ENCODE measurements at regions not wholly inside any gene's neighbourhood (a gene's known extent, or its start where the extent isn't known, plus 50 kb on each side); places are given as distances from the start of the nearest gene placed in this dataset.

DNA sequence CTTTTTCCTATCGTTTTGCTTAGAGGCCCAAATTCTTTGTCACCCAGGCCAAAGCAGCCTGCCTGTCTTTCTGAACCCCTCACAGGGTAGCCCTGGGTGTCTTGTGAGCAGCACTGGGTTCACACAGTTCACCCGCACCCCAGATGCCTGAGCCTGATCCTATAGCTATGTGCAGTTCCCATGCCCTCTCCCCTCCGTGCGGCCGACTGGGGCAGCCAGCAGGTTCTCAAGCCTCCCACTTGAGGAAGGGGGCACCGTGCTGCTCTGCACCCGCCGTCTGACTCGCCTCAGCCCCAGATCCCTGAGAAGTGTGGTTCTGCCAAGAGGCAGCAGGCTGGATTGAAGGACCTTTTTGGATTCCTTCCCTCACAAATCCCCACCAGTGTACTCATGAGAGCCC, 89.0 kb downstream of the PSMB1 start:
- no TSS peak for BruUV-seq (replicated peaks)
- no peaks in the 10 kb centered on the region for H3K27me3 ChIP-seq (ENCODE audit: control insufficient read depth in 2 of 2, insufficient read depth in 2 of 2, low read length in 2 of 2)
- ChIA-PET POLR2A (no interaction called here), CTCF (no interaction called here)
- dilution Hi-C loops (cut with MboI; ENCODE audit: extremely low pct_ligation_motif_present, low sequenced_read_pairs) (no loop called here), intact Hi-C loops (cut with micrococcal nuclease) (no loop called here)
- H4K20me1 ChIP-seq (replicated peaks; ENCODE audit: control insufficient read depth, extremely low read depth, insufficient read depth, low read length), result no peaks in the 10 kb centered on the region
- FAIRE-seq (no peak), DNase-seq (ENCODE audit: low read depth, low spot score) (no peak)
- no peaks in the 10 kb centered on the region for H3K9me1 ChIP-seq (replicated peaks; ENCODE audit: control insufficient read depth, extremely low read depth, insufficient read depth, low read length)
- no peak overlapping the region for H3K9ac ChIP-seq (replicated peaks; ENCODE audit: extremely low read depth, insufficient read depth, low read length)
- no peaks in the 10 kb centered on the region for H3K9me3 ChIP-seq (replicated peaks; ENCODE audit: control insufficient read depth, insufficient read depth, low read length)
- H3K27ac ChIP-seq (ENCODE audit: insufficient read depth, low read depth, low read length), result no peak overlapping the region
- no peak overlapping the region for H2AFZ ChIP-seq (ENCODE audit: low read depth, low read length)
- no peak for TF ChIP-seq JUN (IDR thresholded peaks at IDR 0.05; ENCODE audit: borderline replicate concordance, insufficient read depth, insufficient read length, low read depth)
- TF ChIP-seq, protein P1, sequence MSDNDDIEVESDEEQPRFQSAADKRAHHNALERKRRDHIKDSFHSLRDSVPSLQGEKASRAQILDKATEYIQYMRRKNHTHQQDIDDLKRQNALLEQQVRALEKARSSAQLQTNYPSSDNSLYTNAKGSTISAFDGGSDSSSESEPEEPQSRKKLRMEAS (IDR thresholded peaks at IDR 0.05; ENCODE audit: insufficient read depth, insufficient read length), result no peak
- no peak for TF ChIP-seq POLR2AphosphoS5 (IDR thresholded peaks at IDR 0.05; ENCODE audit: insufficient read depth, low read depth, low read length)
- TF ChIP-seq FOS (IDR thresholded peaks at IDR 0.05; ENCODE audit: borderline replicate concordance, insufficient read depth, low read length), result no peak
- no peak for TF ChIP-seq GATA2 (IDR thresholded peaks at IDR 0.05; ENCODE audit: insufficient read depth, insufficient read length, low read depth, low read length)
- no peak for TF ChIP-seq EZH2 (IDR thresholded peaks at IDR 0.05; ENCODE audit: borderline replicate concordance, low read depth, low read length, severe bottlenecking)
- no peak for TF ChIP-seq POLR2A (IDR thresholded peaks at IDR 0.05; ENCODE audit: low read depth, low read length)
- TF ChIP-seq, protein P2, sequence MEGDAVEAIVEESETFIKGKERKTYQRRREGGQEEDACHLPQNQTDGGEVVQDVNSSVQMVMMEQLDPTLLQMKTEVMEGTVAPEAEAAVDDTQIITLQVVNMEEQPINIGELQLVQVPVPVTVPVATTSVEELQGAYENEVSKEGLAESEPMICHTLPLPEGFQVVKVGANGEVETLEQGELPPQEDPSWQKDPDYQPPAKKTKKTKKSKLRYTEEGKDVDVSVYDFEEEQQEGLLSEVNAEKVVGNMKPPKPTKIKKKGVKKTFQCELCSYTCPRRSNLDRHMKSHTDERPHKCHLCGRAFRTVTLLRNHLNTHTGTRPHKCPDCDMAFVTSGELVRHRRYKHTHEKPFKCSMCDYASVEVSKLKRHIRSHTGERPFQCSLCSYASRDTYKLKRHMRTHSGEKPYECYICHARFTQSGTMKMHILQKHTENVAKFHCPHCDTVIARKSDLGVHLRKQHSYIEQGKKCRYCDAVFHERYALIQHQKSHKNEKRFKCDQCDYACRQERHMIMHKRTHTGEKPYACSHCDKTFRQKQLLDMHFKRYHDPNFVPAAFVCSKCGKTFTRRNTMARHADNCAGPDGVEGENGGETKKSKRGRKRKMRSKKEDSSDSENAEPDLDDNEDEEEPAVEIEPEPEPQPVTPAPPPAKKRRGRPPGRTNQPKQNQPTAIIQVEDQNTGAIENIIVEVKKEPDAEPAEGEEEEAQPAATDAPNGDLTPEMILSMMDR (IDR thresholded peaks at IDR 0.05; ENCODE audit: extremely low read depth in 1 of 2, insufficient read depth in 1 of 2, low read depth in 1 of 2, low read length in 2 of 2), result no peak
- TF ChIP-seq MYC (IDR thresholded peaks at IDR 0.05; ENCODE audit: low read depth, low read length), result no peak
- H3K4me2 ChIP-seq (ENCODE audit: insufficient read depth, low read length), result no peak overlapping the region
- H3K4me3 ChIP-seq (replicated peaks in 1 of 3; ENCODE audit: insufficient read depth in 1 of 3, low read depth in 1 of 3, low read length in 3 of 3), result no peak overlapping the region
- H3K79me2 ChIP-seq (ENCODE audit: control insufficient read depth, insufficient read depth, low read length), result no peaks in the 10 kb centered on the region
- H3K36me3 ChIP-seq (ENCODE audit: control insufficient read depth in 2 of 2, extremely low read depth in 1 of 2, insufficient read depth in 2 of 2, low read length in 2 of 2), result no peaks in the 10 kb centered on the region
- peaks cover 2% of the 10 kb centered on the region for H3K4me1 ChIP-seq (ENCODE audit: control insufficient read depth, extremely low read depth, insufficient read depth, low read length)
